Activated naive CD4-positive, alpha-beta T cell treated with anti-CD3 and anti-CD28 coated beads for 36 hours (primary cell): ENCODE measurements at regions not wholly inside any gene's neighbourhood (a gene's known extent, or its start where the extent isn't known, plus 50 kb on each side); places are given as distances from the start of the nearest gene placed in this dataset.
"Not testable (repeated sequence)": the region's sequence is repeated elsewhere in the genome, so short reads cannot be mapped to it uniquely, and the experiment has no call there.

Experiments used
- CTCF ChIA-PET: fragments of 350-600 bp; sonication (Branson Sonifier 250); formaldehyde crosslinking; loops from one replicate; lab custom pipeline; 2021; ENCODE audit warnings: antibody characterized with exemption; lab: Charles Lee
- DNase-seq: peaks from one replicate; pipeline ENCODE4 v3.0.0-alpha.2; 2020
- H3K27ac Mint-ChIP-seq: one replicate; pipeline ENCODE4 v1.8.0; 2021; ENCODE audit warnings: mild to moderate bottlenecking, mixed read lengths
- H3K27me3 Mint-ChIP-seq: one replicate; pipeline ENCODE4 v1.8.0; 2021; ENCODE audit warnings: low read depth, mixed read lengths
- H3K36me3 Mint-ChIP-seq: one replicate; pipeline ENCODE4 v1.8.0; 2021; ENCODE audit warnings: low read depth, mixed read lengths
- H3K4me1 Mint-ChIP-seq: one replicate; pipeline ENCODE4 v1.8.0; 2021; ENCODE audit warnings: low read depth, mixed read lengths
- H3K4me3 Mint-ChIP-seq: one replicate; pipeline ENCODE4 v1.8.0; 2021; ENCODE audit warnings: mild to moderate bottlenecking, moderate library complexity, mixed read lengths
- H3K9me3 Mint-ChIP-seq: one replicate; pipeline ENCODE4 v1.8.0; 2021; ENCODE audit warnings: mixed read lengths
- intact Hi-C: fragments of 100-400 bp; cut with micrococcal nuclease; formaldehyde crosslinking; loops from one replicate; pipeline ENCODE4 v1.15.1; 2023

DNA sequence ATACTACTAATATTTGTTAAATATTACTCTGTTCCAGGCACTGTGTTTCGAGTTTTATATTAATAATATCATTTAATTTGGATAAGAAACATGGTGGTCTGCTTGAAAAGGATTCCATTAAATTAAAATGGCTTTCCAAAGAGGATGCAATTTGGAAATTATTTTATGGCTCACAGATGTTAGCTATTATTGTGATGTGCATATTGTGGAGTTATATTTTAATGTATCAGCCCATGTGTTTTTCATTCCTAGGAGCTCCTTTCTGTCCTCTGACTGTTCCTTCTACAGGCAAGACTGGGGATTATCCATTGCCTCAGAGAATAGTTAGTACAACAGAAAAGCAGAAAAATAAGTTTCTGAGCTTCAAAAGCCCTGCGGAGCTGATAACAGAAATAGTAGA lies 376.7 kb upstream of the PDZRN3 start:
- no peak overlapping the region for H3K27ac Mint-ChIP-seq

GRCh38 chr3:74000725-74001124 lies 376.0 kb upstream of the PDZRN3 start:
- peaks cover 10% of the 10 kb centered on the region for H3K9me3 Mint-ChIP-seq
- no peaks in the 10 kb centered on the region for H3K36me3 Mint-ChIP-seq
- intact Hi-C loops = no loop called here
- no peaks in the 10 kb centered on the region for H3K4me1 Mint-ChIP-seq
- H3K27me3 Mint-ChIP-seq = no peaks in the 10 kb centered on the region
- H3K4me3 Mint-ChIP-seq = no peak overlapping the region
- CTCF ChIA-PET = no interaction called here
- DNase-seq = no peak
- H3K27ac Mint-ChIP-seq = no peak overlapping the region

More for the DNA sequence above, 376.7 kb upstream of the PDZRN3 start:
- no peaks in the 10 kb centered on the region for H3K27me3 Mint-ChIP-seq
- H3K4me3 Mint-ChIP-seq = no peak overlapping the region
- intact Hi-C loops = no loop called here
- no peaks in the 10 kb centered on the region for H3K4me1 Mint-ChIP-seq
- H3K9me3 Mint-ChIP-seq = peaks cover 10% of the 10 kb centered on the region
- CTCF ChIA-PET = interaction anchor here (0.6 kb wide), 1 partner anchor 19 kb away, joined by 3 read pairs; no protein-coding TSS in a partner anchor
- no peaks in the 10 kb centered on the region for H3K36me3 Mint-ChIP-seq
- no peak for DNase-seq

DNA sequence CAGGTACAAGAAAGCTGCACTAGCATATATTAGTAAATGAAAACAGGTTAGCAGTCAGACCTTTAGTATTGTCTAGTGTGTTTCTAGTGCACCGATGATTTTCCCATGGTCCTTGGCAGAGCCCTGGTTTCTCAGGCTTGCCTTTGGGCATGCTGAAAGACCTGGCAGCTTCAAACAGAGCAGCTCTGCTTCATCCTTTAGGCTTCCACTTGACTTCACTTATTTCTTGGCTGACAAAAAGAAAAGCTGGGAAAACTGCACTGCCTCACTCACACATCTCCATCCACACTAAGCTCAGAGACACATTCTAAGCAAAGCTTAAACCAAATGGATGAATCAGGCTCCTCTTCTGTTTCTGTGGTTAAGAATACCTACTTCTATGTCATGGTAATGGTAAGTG lies 374.8 kb upstream of the PDZRN3 start:
- Mint-ChIP-seq H3K4me1 (no peaks in the 10 kb centered on the region), H3K9me3 (peaks cover 9% of the 10 kb centered on the region), H3K27me3 (no peaks in the 10 kb centered on the region), H3K36me3 (no peaks in the 10 kb centered on the region), H3K27ac (no peak overlapping the region), H3K4me3 (no peak overlapping the region)
- no peak for DNase-seq
- CTCF ChIA-PET = interaction anchor here (0.6 kb wide), 1 partner anchor 13 kb away, joined by 3 read pairs; no protein-coding TSS in a partner anchor
- intact Hi-C loops = no loop called here

DNA sequence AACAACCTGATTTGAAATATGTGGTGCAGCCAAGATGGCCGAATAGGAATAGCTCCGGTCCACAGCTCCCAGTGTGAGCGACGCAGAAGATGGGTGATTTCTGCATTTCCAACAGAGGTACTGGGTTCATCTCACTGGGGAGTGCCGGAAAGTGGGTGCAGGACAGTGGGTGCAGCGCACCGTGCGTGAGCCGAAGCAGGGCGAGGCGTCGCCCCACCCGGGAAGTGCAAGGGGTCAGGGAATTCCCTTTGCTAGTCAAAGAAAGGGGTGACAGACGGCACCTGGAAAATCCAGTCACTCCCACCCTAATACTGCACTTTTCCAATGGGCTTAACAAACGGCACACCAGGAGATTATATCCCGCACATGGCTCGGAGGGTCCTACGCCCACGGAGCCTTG lies 365.9 kb upstream of the PDZRN3 start:
- CTCF ChIA-PET, H3K27ac Mint-ChIP-seq, intact Hi-C loops, H3K27me3 Mint-ChIP-seq, H3K36me3 Mint-ChIP-seq, DNase-seq, H3K4me1 Mint-ChIP-seq, H3K4me3 Mint-ChIP-seq: not testable (repeated sequence)
- peaks cover 11% of the 10 kb centered on the region for H3K9me3 Mint-ChIP-seq

DNA sequence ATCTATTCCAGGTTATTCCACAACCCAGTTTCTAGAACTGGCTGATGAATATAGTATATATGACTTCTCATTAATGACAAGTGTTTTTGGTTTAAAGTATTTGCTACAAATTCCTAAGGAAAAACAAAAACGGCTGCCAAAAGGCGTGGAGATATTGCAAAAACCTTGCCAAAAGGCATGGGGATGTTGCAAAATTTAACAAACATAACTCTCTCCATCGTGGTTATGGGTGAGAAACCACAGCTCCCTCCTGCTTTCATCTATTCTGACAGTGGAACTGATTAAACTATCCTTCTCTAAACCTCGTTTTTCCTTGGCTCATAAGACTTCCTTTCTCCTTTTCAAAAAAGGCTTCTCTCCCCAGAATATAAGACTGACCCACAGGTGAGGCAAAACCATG lies 342.0 kb upstream of the PDZRN3 start:
- no peaks in the 10 kb centered on the region for H3K4me1 Mint-ChIP-seq
- CTCF ChIA-PET = no interaction called here

GRCh38 chr3:73964818-73965217 lies 340.1 kb upstream of the PDZRN3 start:
- Mint-ChIP-seq H3K36me3 (no peaks in the 10 kb centered on the region), H3K9me3 (peaks cover 2% of the 10 kb centered on the region), H3K4me3 (no peak overlapping the region), H3K27me3 (no peaks in the 10 kb centered on the region), H3K27ac (no peak overlapping the region), H3K4me1 (no peaks in the 10 kb centered on the region)
- intact Hi-C loops = no loop called here
- DNase-seq = no peak
- CTCF ChIA-PET = no interaction called here

More for the DNA sequence above, 342.0 kb upstream of the PDZRN3 start:
- no peak for DNase-seq
- Mint-ChIP-seq H3K4me3 (no peak overlapping the region), H3K36me3 (no peaks in the 10 kb centered on the region), H3K27ac (no peak overlapping the region), H3K27me3 (no peaks in the 10 kb centered on the region), H3K9me3 (peaks cover 4% of the 10 kb centered on the region)
- intact Hi-C loops = no loop called here

GRCh38 chr3:73955494-73956070 lies 330.8 kb upstream of the PDZRN3 start:
- H3K36me3 Mint-ChIP-seq = no peaks in the 10 kb centered on the region
- CTCF ChIA-PET = no interaction called here
- intact Hi-C loops = no loop called here

DNA sequence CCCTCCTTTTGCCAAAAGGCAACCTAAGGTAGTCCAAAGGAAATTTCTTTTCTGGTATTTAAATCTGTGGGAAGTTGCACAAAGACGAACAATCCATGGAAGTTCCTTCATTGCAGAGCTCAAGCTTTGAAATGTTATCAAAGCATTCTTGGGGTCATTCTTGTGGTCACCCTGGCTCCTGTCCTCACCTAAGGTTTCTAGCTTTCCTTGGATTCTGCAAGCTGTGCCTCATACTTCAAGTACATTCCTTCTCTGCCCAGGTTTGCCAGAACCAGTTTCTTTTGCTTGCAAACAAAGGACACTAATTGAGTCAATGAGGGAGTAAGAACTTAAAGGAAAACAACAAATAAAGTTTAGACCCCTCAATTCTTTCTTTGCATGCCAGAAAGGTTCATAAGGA lies 329.8 kb upstream of the PDZRN3 start:
- H3K4me3 Mint-ChIP-seq = no peak overlapping the region
- intact Hi-C loops = no loop called here
- no peaks in the 10 kb centered on the region for H3K4me1 Mint-ChIP-seq
- H3K36me3 Mint-ChIP-seq = no peaks in the 10 kb centered on the region
- DNase-seq = no peak
- peaks cover 6% of the 10 kb centered on the region for H3K9me3 Mint-ChIP-seq
- CTCF ChIA-PET = no interaction called here
- no peaks in the 10 kb centered on the region for H3K27me3 Mint-ChIP-seq
- no peak overlapping the region for H3K27ac Mint-ChIP-seq

More at GRCh38 chr3:73955494-73956070, 330.8 kb upstream of the PDZRN3 start:
- H3K27me3 Mint-ChIP-seq = no peaks in the 10 kb centered on the region
- H3K4me1 Mint-ChIP-seq = no peaks in the 10 kb centered on the region
- DNase-seq = no peak
- no peak overlapping the region for H3K27ac Mint-ChIP-seq
- no peak overlapping the region for H3K4me3 Mint-ChIP-seq
- H3K9me3 Mint-ChIP-seq = peaks cover 6% of the 10 kb centered on the region

DNA sequence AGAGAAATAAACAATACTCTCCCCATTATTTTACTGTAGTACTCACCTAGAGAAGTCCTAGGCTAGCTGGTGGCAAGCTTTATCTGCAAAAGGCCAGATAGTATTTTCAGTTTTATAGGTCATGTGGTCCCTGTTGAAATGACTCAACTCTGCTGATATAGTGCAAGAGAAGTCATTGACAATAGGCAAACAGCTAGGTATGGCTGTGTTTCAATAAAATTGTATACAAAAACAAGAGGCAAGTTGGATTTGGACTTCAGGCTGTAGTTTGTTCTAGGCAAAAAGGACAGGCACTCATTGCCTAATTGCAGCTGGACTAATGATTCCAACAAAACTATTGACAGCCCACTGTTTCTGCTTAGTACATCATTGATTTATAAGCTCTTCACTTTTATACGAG lies 328.0 kb upstream of the PDZRN3 start:
- intact Hi-C loops = no loop called here
- H3K36me3 Mint-ChIP-seq = no peaks in the 10 kb centered on the region
- peaks cover 2% of the 10 kb centered on the region for H3K9me3 Mint-ChIP-seq
- H3K4me1 Mint-ChIP-seq = no peaks in the 10 kb centered on the region
- no peak overlapping the region for H3K27ac Mint-ChIP-seq
- CTCF ChIA-PET = no interaction called here
- no peak for DNase-seq
- H3K4me3 Mint-ChIP-seq = no peak overlapping the region
- H3K27me3 Mint-ChIP-seq = no peaks in the 10 kb centered on the region

DNA sequence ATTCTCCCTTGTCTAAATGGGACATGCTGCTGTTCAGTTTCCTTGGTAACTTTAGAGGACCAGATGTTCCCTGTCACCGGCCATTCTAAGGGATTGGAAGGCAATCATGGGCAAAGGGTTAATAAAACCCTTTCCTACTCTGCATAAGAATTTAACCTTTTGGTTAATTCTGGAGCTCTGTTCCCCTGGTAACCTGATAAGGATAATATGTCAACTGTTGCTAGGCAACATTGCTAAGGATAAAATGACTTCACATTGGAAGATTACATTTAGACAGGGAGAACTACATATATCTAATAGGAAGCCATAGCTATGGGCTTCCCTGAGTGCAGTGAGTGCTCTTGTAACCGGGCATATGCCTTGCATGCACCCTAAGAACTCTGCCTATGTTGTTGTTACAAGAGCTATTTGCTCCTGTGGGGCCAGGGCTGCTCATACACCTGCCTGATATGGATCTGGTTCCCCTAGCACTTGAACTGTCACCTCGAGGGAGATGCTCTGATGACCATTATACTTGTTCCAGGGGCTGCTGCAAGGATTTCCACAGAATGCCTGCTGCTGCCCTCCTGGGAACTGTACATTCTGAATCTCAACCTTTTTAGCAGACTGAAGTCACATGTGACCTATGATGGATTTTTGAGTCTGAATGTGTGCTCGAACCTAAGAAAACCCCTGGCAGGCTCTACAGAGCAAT lies 326.3 kb upstream of the PDZRN3 start:
- DNase-seq = no peak
- H3K27me3 Mint-ChIP-seq = no peaks in the 10 kb centered on the region
- no peak overlapping the region for H3K27ac Mint-ChIP-seq
- no peak overlapping the region for H3K4me3 Mint-ChIP-seq
- H3K4me1 Mint-ChIP-seq = no peaks in the 10 kb centered on the region
- CTCF ChIA-PET = no interaction called here
- H3K9me3 Mint-ChIP-seq = no peaks in the 10 kb centered on the region
- H3K36me3 Mint-ChIP-seq = no peaks in the 10 kb centered on the region
- intact Hi-C loops = no loop called here

DNA sequence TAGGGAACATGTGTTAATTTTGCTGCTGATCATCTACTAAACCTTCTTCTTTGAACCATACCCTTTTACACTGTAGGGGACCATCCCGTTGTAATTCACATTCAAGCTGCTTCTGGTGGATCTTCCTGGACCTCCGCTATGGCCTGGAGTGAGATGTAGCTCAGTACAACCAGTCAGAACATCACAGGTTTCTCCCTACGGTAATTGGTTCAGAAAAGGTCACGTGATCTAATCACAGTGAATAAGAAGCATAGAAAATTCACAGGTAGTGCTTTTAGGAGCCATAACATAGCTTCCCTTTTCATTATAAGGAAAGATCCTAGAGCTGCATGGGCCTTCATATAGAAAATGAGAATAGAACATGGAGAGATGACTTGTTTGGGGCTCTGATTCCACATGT lies 320.8 kb upstream of the PDZRN3 start:
- H3K27ac Mint-ChIP-seq = no peak overlapping the region
- no peak overlapping the region for H3K4me3 Mint-ChIP-seq
- CTCF ChIA-PET = no interaction called here
- H3K9me3 Mint-ChIP-seq = no peaks in the 10 kb centered on the region
- no peaks in the 10 kb centered on the region for H3K4me1 Mint-ChIP-seq
- H3K27me3 Mint-ChIP-seq = no peaks in the 10 kb centered on the region
- H3K36me3 Mint-ChIP-seq = no peaks in the 10 kb centered on the region
- intact Hi-C loops = no loop called here
- DNase-seq = no peak

GRCh38 chr3:73939985-73940384 lies 315.2 kb upstream of the PDZRN3 start:
- Mint-ChIP-seq H3K36me3 (no peaks in the 10 kb centered on the region), H3K9me3 (peaks cover 9% of the 10 kb centered on the region), H3K4me1 (no peaks in the 10 kb centered on the region), H3K27me3 (no peaks in the 10 kb centered on the region), H3K27ac (no peak overlapping the region), H3K4me3 (no peak overlapping the region)
- DNase-seq = no peak
- intact Hi-C loops = no loop called here
- CTCF ChIA-PET = no interaction called here

DNA sequence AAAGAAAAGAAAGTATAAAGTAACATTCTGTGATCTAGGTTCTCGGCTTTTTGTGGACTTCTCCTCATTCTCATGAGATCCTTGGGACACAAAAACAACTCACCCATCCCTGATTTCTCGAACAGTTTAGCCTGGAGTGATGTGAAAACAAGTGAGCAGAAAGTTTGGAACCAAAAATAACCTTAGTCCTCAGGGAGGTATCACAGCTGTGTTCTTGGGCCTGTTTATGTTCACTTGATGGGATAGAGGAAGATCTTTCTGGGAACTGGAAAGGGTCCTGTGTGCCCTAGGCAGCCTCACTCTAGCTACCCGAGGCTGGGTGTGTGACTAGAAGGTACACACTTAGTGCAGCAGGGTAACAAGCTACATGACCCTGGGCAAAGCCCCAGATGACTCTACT lies 308.8 kb upstream of the PDZRN3 start:
- H3K27me3 Mint-ChIP-seq = no peaks in the 10 kb centered on the region
- no peaks in the 10 kb centered on the region for H3K4me1 Mint-ChIP-seq
- H3K9me3 Mint-ChIP-seq = peaks cover 5% of the 10 kb centered on the region
- intact Hi-C loops = no loop called here
- CTCF ChIA-PET = no interaction called here
- H3K4me3 Mint-ChIP-seq = no peak overlapping the region
- no peaks in the 10 kb centered on the region for H3K36me3 Mint-ChIP-seq
- DNase-seq = no peak
- H3K27ac Mint-ChIP-seq = no peak overlapping the region
